Naive thymus-derived CD8-positive, alpha-beta T cell (primary cell): ENCODE measurements at regions not wholly inside any gene's neighbourhood (a gene's known extent, or its start where the extent isn't known, plus 50 kb on each side); places are given as distances from the start of the nearest gene placed in this dataset.

ENCODE experiments used
- ATAC-seq, 2 donors: fragments of 150-1000 bp; cut with Tn5 transposase in 1 of 2; sonication (Bioruptor Pico), chemical (Tn5 transposase) in 1 of 2; 1 replicate in 1 of 2; 2 replicates in 1 of 2; pipeline ENCODE4 v1.10.0; 2021; ENCODE audit warnings: mild to moderate bottlenecking in 2 of 2, moderate library complexity in 2 of 2
- POLR2A ChIA-PET: fragments of 350-600 bp; sonication (Branson Sonifier 250); formaldehyde crosslinking; loops from one replicate; lab custom pipeline; 2021; ENCODE audit warnings: antibody characterized with exemption; lab: Charles Lee
- DNase-seq, 10 donors: peaks; one replicate each; pipeline versions ENCODE4 v3.0.0 to v3.0.0-alpha.2; 2020 to 2022
- H3K27ac Mint-ChIP-seq, 10 donors: one replicate each; pipeline ENCODE4 v1.8.0; 2020 to 2022; ENCODE audit warnings: mild to moderate bottlenecking in 10 of 10, mixed read lengths in 10 of 10, moderate library complexity in 4 of 10, inconsistent platforms in 1 of 10
- H3K27me3 Mint-ChIP-seq, 5 donors: one replicate each; pipeline ENCODE4 v1.8.0; 2021 to 2022; ENCODE audit warnings: mixed read lengths in 5 of 5
- H3K36me3 Mint-ChIP-seq, 3 donors: one replicate each; pipeline ENCODE4 v1.8.0; 2020 to 2022; ENCODE audit warnings: mixed read lengths in 3 of 3, mild to moderate bottlenecking in 2 of 3, inconsistent platforms in 1 of 3
- H3K4me1 Mint-ChIP-seq, 4 donors: one replicate each; pipeline ENCODE4 v1.8.0; 2021 to 2022; ENCODE audit warnings: mixed read lengths in 4 of 4
- H3K4me3 Mint-ChIP-seq, 10 donors: one replicate each; pipeline ENCODE4 v1.8.0; 2020 to 2022; ENCODE audit warnings: mild to moderate bottlenecking in 10 of 10, mixed read lengths in 10 of 10, moderate library complexity in 6 of 10, inconsistent platforms in 1 of 10
- H3K9me3 Mint-ChIP-seq, 9 donors: one replicate each; pipeline ENCODE4 v1.8.0; 2020 to 2022; ENCODE audit warnings: mixed read lengths in 9 of 9, mild to moderate bottlenecking in 3 of 9, inconsistent platforms in 1 of 9, moderate library complexity in 1 of 9

DNA sequence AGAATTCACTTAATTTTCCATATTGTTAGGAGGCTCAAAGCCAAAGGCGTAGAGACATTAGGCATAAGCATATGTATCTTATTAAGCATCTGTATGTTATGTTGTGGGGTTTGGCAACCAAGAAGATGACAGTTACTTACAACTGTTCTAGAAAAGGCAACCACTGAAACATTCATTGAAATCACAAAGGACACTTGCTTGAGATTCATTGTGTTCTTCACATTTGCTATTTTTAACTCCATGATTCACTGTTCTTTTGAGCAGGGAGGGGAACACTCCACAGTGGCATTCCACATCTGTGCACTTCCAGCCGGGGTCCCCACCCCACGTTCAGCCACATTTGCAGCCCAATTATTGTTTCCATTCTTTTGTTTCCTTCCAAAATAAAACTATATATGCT is 107.1 kb downstream of the PALM2AKAP2 start:
- Mint-ChIP-seq H3K4me3 (no peak overlapping the region), H3K4me1 (peaks cover 0 to 30% (median 6%) of the 10 kb centered on the region in 4 donors)

DNA sequence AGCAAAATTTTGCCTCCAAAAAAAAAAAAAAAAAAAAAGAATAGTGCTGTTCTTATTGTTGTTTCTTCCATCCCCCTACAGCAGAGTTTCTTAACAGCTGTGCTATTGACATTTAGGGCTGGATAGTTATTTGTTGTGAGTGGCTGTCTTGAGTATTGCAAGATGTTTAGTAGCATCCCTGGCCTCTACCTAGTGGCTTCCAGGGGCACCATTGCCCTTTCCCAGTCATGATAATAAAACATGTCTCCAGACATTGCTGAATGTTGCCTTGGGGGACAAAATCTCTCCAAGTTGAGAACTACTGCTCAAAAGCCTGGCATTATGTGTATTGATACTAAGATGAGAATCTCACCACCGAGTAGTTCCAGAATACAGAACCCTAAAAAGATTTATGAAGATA is 108.7 kb downstream of the PALM2AKAP2 start:
- Mint-ChIP-seq H3K4me3 (no peak overlapping the region), H3K36me3 (no peaks in the 10 kb centered on the region), H3K9me3 (no peaks in the 10 kb centered on the region), H3K27ac (no peak overlapping the region), H3K4me1 (peaks cover 0 to 30% (median 6%) of the 10 kb centered on the region in 4 donors), H3K27me3 (peaks cover 0 to 6% (median 0%) of the 10 kb centered on the region in 5 donors)
- ATAC-seq (no peak), DNase-seq (no peak)
- POLR2A ChIA-PET, result no interaction called here

More for the DNA sequence above, 107.1 kb downstream of the PALM2AKAP2 start:
- peak overlapping the region in 2 of 10 donors; percentile 1 to 57 for H3K27ac Mint-ChIP-seq
- no peak for DNase-seq
- no peaks in the 10 kb centered on the region for H3K9me3 Mint-ChIP-seq
- no peaks in the 10 kb centered on the region for H3K36me3 Mint-ChIP-seq
- POLR2A ChIA-PET, result no interaction called here
- peaks cover 0 to 3% (median 0%) of the 10 kb centered on the region in 5 donors for H3K27me3 Mint-ChIP-seq
- no peak for ATAC-seq

DNA sequence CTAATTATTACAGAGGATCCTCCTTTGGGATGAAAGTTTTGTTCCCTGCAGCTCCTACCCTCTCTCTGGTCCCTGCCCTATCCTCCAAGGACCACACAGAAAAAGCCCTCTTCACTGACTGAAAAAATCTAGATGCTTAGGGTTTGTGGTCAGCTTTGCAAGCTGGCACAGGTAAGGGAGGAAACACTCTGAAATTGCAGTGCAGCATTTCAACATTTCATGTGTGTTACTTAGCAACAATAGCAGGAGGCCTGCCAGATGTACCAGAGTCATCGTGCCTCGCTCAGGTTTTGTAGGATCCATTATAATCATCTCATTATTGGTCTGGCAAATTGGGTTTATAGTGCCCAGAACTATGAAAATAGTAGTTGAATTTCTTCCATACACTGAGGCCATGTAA is 109.5 kb downstream of the PALM2AKAP2 start:
- Mint-ChIP-seq H3K27ac (no peak overlapping the region), H3K4me1 (peaks cover 0 to 30% (median 6%) of the 10 kb centered on the region in 4 donors), H3K36me3 (no peaks in the 10 kb centered on the region), H3K4me3 (no peak overlapping the region), H3K27me3 (peaks cover 0 to 6% (median 0%) of the 10 kb centered on the region in 5 donors), H3K9me3 (no peaks in the 10 kb centered on the region)
- DNase-seq, result peak in 1 of 10 donors; percentile 5
- ATAC-seq, result no peak
- POLR2A ChIA-PET, result no interaction called here

DNA sequence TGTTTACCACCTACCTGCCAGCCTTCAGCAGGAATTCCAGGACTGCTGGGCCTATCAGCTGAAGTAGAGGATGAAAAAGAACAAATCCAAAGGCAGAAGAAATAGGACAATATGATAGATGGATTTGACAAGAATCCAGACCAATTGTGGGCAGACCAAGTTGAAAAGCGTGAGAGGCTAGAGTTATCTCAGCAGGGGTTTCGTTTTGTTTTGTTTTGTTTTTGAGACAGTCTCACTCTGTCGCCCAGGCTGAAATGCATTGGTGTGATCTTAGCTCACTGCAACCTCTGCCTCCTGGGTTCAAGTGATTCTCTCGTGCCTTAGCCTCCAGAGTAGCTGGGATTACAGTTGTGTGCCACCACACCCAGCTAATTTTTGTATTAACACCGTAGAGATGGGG is 113.2 kb downstream of the PALM2AKAP2 start:
- no peaks in the 10 kb centered on the region for H3K9me3 Mint-ChIP-seq
- peaks cover 0 to 21% (median 0%) of the 10 kb centered on the region in 4 donors for H3K4me1 Mint-ChIP-seq
- H3K36me3 Mint-ChIP-seq, result no peaks in the 10 kb centered on the region
- no peak for DNase-seq
- ATAC-seq, result no peak
- peaks cover 0 to 6% (median 0%) of the 10 kb centered on the region in 5 donors for H3K27me3 Mint-ChIP-seq
- no peak overlapping the region for H3K4me3 Mint-ChIP-seq
- H3K27ac Mint-ChIP-seq, result no peak overlapping the region
- POLR2A ChIA-PET, result no interaction called here

DNA sequence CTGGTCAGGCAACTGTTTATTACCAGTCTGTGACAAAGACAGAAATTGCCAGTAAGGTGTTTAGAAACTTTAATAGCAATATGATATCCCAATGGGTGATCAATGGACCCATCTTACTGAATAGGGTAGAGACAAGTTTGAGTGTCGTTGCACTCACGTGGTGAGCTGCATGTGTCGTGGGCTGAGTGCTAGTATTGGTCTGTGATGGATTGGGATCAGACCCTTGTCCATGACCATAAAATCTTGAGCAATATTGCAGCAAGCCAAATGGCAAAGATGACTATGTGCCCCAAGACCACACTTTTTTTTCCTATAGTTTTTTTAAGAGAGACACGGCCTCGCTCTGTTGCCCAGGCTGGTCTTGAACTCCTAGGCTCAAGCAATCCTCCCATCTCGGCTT is 114.5 kb downstream of the PALM2AKAP2 start:
- Mint-ChIP-seq H3K27ac (no peak overlapping the region), H3K4me3 (no peak overlapping the region), H3K27me3 (peaks cover 0 to 11% (median 0%) of the 10 kb centered on the region in 5 donors), H3K36me3 (no peaks in the 10 kb centered on the region), H3K4me1 (peaks cover 0 to 13% (median 0%) of the 10 kb centered on the region in 4 donors), H3K9me3 (no peaks in the 10 kb centered on the region)
- POLR2A ChIA-PET, result no interaction called here
- ATAC-seq (no peak), DNase-seq (no peak)

DNA sequence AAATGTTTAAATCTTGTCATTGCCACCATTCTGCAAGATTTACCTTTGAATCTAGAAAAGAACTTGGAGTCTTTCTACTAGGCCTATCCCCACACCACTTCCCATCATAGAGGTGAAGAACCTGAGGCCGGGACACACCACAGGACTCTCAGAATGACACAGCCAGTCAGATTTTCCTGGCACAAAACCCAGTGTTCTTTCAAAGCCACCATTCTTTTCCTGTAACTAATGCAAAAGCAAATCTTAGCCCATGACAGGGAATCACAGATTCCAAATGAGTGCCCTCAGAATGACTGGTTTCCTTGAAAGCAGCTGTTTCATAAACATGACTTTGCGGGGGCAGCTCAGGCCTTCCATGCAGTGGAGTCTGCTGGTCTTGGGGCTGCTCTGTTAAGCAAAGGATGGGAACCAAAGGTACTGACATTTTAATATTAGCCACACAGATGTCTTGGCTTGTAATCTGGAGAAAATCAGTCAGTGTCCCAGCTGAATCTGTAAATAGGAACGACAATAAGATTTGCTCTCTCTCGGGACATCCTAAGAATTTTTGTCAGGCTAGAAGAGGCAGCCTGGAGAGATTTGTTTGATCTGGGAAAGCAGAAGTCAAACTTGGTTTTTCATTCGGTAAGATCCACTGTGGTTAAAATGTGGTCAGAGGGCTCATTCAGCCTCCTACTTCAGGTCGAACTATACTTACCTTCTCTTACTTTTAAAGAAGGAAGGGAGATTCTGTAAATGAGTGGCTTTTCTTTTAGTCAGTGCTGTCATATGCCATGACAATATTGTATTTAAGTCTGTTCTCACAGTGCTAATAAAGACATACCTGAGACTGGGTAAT is 115.1 kb downstream of the PALM2AKAP2 start:
- H3K27ac Mint-ChIP-seq, result no peak overlapping the region
- ATAC-seq, result no peak
- POLR2A ChIA-PET, result no interaction called here

DNA sequence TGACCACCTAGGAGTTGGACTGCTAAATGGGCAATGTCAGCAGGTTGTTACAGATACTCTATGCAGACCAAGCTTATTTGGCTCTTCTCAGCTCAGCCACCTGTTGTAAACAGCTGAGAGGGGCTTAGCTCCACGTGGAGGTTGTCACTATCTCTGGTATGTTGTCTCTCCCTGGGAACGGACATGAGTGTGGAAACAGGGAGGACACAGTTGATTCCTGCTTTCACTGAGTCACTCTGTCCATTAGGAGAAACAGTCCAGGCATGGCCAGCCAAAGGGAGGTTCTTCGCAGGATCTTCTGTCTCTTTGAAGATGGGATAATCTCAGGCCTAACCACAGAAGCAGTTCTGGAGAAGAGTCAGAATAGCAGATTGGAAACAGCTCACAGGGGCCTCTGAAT is 121.2 kb downstream of the PALM2AKAP2 start:
- no peaks in the 10 kb centered on the region for H3K9me3 Mint-ChIP-seq
- H3K27me3 Mint-ChIP-seq, result peaks cover 0 to 9% (median 0%) of the 10 kb centered on the region in 5 donors
- ATAC-seq (no peak), DNase-seq (no peak)
- H3K4me1 Mint-ChIP-seq, result peaks cover 0 to 2% (median 0%) of the 10 kb centered on the region in 4 donors
- POLR2A ChIA-PET, result no interaction called here
- H3K27ac Mint-ChIP-seq, result no peak overlapping the region
- no peak overlapping the region for H3K4me3 Mint-ChIP-seq
- no peaks in the 10 kb centered on the region for H3K36me3 Mint-ChIP-seq

More for the DNA sequence above, 115.1 kb downstream of the PALM2AKAP2 start:
- H3K4me1 Mint-ChIP-seq, result peaks cover 0 to 6% (median 0%) of the 10 kb centered on the region in 4 donors
- no peak for DNase-seq
- peaks cover 0 to 11% (median 0%) of the 10 kb centered on the region in 5 donors for H3K27me3 Mint-ChIP-seq
- no peaks in the 10 kb centered on the region for H3K9me3 Mint-ChIP-seq
- H3K4me3 Mint-ChIP-seq, result no peak overlapping the region
- H3K36me3 Mint-ChIP-seq, result no peaks in the 10 kb centered on the region

DNA sequence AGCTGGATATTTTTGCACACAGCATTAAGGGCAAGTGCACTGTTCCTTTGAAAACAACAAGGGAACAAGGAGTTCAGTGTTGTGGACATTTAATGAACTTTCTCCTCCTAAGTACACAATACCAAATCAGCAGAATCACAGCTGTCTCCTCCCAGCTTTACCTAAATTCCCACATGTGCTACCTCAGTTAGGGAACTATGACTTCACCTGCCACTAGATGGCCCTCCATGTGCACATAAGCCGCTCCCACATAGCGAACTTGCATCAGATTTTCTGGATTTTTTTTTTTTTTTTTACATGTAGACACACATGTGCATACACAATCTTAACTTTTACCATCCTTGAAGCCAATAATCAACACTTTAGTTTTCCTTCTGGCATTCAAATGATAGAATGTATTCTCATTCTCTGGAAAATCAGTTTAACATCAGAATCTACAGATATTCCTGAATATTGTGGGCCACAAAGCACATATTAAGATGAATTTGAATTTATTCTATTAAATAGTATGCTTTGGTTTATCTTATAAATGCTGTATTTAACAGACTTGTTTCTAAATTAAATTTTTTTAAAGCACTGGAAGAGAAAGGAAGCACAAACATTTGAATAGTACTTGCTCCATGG is 123.6 kb downstream of the PALM2AKAP2 start:
- Mint-ChIP-seq H3K36me3 (no peaks in the 10 kb centered on the region), H3K27me3 (peaks cover 0 to 8% (median 0%) of the 10 kb centered on the region in 5 donors), H3K27ac (no peak overlapping the region), H3K9me3 (no peaks in the 10 kb centered on the region), H3K4me1 (peaks cover 0 to 15% (median under 1%) of the 10 kb centered on the region in 4 donors), H3K4me3 (no peak overlapping the region)
- ATAC-seq (no peak), DNase-seq (peak in 8 of 10 donors; percentile 19 to 70 (median 34))
- POLR2A ChIA-PET, result interaction anchor here (0.7 kb wide), 1 partner anchor 11 kb away, joined by 4 read pairs; no protein-coding TSS in a partner anchor

DNA sequence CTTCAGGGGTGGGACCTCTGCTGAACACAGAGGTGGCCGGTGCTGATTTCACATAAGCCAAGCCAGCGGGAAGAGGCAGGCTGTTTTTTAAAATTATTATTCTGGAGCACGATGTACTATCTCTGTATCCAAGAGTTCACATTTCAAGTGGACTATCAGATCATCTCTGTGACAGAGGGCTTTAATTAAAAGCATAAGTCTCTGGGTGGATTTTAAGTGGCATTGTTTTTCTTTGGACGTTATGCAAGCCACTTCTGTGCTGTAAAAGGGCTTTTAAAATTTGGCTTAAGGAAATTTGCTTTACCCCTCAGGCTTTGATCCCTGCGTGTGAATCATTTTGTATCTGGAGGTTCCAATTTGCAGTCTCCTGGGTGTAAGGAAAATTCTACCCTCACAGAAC is 124.7 kb downstream of the PALM2AKAP2 start:
- peaks cover 0 to 5% (median 0%) of the 10 kb centered on the region in 5 donors for H3K27me3 Mint-ChIP-seq
- H3K36me3 Mint-ChIP-seq, result no peaks in the 10 kb centered on the region
- ATAC-seq (no peak), DNase-seq (no peak)
- H3K9me3 Mint-ChIP-seq, result no peaks in the 10 kb centered on the region
- H3K4me1 Mint-ChIP-seq, result peaks cover 0 to 15% (median under 1%) of the 10 kb centered on the region in 4 donors
- no peak overlapping the region for H3K27ac Mint-ChIP-seq
- POLR2A ChIA-PET, result no interaction called here
- H3K4me3 Mint-ChIP-seq, result no peak overlapping the region

DNA sequence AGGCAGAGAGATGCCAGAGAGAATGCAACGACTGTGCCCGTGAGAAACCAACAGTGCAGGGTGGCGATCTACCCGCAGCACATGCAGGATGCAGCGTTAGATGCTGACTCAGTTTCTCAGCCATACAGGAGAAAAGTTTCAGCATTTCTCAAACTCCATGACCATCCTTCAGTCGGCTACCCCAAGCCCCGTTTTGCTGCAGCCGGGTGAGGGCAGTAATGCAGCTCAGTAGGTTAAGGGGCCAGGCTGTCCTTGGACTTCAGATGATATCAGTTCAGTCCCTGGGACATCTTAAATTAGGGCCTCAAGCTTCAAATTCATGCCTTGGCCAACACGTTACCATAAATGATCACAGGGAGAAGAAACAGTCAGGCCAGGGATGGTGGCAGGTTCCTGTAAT is 125.5 kb downstream of the PALM2AKAP2 start:
- POLR2A ChIA-PET, result no interaction called here
- no peak for DNase-seq
- no peaks in the 10 kb centered on the region for H3K36me3 Mint-ChIP-seq

DNA sequence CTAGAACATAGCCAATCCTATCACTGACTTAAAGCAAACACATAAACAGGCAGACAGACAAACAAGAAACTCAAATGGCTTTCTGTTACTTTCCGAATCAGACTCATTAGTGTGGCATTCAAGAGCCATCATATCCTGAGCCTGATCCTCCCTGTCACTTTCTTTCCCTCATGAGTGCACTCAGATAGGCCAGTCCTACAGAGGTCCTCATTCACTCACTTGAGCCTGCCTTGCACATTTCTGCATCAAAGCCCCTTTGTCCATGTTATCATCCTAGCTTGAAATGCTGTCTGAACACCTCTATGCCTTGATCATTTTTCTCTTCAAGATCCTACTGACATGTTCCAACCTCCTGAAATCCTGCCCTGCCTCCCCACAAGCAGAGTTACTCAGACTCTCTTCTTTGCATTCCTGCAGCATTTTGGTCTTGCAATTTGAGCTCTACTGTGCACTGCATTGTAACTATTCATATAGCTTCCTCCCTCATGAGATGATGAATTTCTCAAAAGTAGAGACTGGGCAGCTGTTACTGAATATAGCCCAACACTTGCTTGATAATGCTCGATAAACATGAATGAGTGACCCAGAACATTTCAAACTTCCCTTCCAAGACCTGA is 126.9 kb downstream of the PALM2AKAP2 start:
- POLR2A ChIA-PET, result no interaction called here
- DNase-seq (no peak), ATAC-seq (no peak)
- no peaks in the 10 kb centered on the region for H3K36me3 Mint-ChIP-seq
- peaks cover 0 to 15% (median 0%) of the 10 kb centered on the region in 4 donors for H3K4me1 Mint-ChIP-seq
- peaks cover 0 to 1% (median 0%) of the 10 kb centered on the region in 5 donors for H3K27me3 Mint-ChIP-seq
- peak overlapping the region in 1 of 10 donors; percentile 20 for H3K27ac Mint-ChIP-seq
- no peak overlapping the region for H3K4me3 Mint-ChIP-seq
- no peaks in the 10 kb centered on the region for H3K9me3 Mint-ChIP-seq

More for the DNA sequence above, 125.5 kb downstream of the PALM2AKAP2 start:
- Mint-ChIP-seq H3K4me1 (peaks cover 0 to 15% (median under 1%) of the 10 kb centered on the region in 4 donors), H3K9me3 (no peaks in the 10 kb centered on the region), H3K27ac (no peak overlapping the region), H3K4me3 (no peak overlapping the region), H3K27me3 (peaks cover 0 to 5% (median 0%) of the 10 kb centered on the region in 5 donors)
- no peak for ATAC-seq

DNA sequence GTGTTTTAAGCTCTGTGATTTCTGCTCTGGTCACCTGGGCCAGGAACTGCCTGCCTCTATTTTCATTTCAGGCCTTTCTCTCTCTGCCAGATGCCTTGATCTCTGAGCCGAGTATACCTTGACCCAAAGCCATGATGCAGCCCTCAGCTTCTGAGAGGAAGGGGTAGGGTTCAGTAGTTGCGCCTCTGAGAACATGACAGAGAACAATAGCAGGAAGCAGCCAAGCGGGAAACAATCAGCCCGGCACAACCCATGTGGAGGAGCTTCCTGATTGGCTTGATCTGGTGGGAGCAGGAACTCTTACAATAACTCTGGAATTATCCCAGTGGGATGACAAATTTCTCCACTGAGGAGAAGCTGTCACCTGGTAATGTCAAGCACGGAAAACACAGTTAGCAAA is 127.4 kb downstream of the PALM2AKAP2 start:
- peak overlapping the region in 2 of 10 donors; percentile 3 to 20 for H3K27ac Mint-ChIP-seq

More for the DNA sequence above, 127.4 kb downstream of the PALM2AKAP2 start:
- DNase-seq, result no peak
- POLR2A ChIA-PET, result no interaction called here
- no peaks in the 10 kb centered on the region for H3K36me3 Mint-ChIP-seq
- no peak for ATAC-seq
- H3K9me3 Mint-ChIP-seq, result no peaks in the 10 kb centered on the region
- H3K27me3 Mint-ChIP-seq, result peaks cover 0 to 1% (median 0%) of the 10 kb centered on the region in 5 donors
- H3K4me1 Mint-ChIP-seq, result peaks cover 0 to 15% (median 0%) of the 10 kb centered on the region in 4 donors
- no peak overlapping the region for H3K4me3 Mint-ChIP-seq
